Transverse colon (tissue), 3 donors: ENCODE measurements at regions not wholly inside any gene's neighbourhood (a gene's known extent, or its start where the extent isn't known, plus 50 kb on each side); places are given as distances from the start of the nearest gene placed in this dataset.

Experiments
- POLR2A ChIP-seq: fragments of 450-650 bp; IDR thresholded peaks from one replicate; pipeline ENCODE4 v1.6.1; 2016; ENCODE audit warnings: antibody characterized with exemption, mild to moderate bottlenecking, moderate library complexity
- TF ChIP-seq, protein P1 (sequence below), 5 experiments: fragments of 200-600 bp in 3 of 5; fragments of 450-650 bp in 2 of 5; sonication (generic) in 3 of 5; IDR thresholded peaks; 1 replicate in 2 of 5; 2 replicates in 3 of 5; pipeline ENCODE4 v1.5.1; 2016 to 2017; ENCODE audit warnings: antibody characterized with exemption in 5 of 5, inconsistent platforms in 3 of 5, mild to moderate bottlenecking in 2 of 5, moderate library complexity in 1 of 5

DNA sequence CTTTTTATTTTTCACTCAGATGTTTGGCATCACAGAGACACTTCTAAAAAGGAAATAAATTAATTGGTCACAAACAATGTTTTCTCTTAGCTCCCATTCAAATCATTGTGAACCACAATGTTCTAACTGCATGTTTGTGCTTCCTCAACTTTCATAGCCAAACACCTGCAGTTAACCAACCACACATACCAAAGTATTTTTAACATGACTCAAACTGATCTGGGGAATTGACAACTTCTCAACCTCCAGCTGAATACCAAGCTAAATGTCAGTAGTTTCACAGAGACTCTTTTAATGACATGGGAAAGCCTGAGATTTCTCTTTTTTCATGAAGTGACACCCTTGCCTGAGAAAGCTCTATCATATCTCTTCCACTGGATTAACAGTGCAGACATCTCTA, 217.9 kb upstream of the MME start:
- TF ChIP-seq, protein P1, sequence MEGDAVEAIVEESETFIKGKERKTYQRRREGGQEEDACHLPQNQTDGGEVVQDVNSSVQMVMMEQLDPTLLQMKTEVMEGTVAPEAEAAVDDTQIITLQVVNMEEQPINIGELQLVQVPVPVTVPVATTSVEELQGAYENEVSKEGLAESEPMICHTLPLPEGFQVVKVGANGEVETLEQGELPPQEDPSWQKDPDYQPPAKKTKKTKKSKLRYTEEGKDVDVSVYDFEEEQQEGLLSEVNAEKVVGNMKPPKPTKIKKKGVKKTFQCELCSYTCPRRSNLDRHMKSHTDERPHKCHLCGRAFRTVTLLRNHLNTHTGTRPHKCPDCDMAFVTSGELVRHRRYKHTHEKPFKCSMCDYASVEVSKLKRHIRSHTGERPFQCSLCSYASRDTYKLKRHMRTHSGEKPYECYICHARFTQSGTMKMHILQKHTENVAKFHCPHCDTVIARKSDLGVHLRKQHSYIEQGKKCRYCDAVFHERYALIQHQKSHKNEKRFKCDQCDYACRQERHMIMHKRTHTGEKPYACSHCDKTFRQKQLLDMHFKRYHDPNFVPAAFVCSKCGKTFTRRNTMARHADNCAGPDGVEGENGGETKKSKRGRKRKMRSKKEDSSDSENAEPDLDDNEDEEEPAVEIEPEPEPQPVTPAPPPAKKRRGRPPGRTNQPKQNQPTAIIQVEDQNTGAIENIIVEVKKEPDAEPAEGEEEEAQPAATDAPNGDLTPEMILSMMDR (IDR thresholded peaks at IDR 0.05) = no peak
- no peak for TF ChIP-seq POLR2A
